Esophagus squamous epithelium (tissue), 5 donors: ENCODE measurements at regions not wholly inside any gene's neighbourhood (a gene's known extent, or its start where the extent isn't known, plus 50 kb on each side); places are given as distances from the start of the nearest gene placed in this dataset.

Experiments
- DNase-seq: peaks from one replicate; lab custom pipeline; 2025; lab: John Stamatoyannopoulos, UW
- H3K27ac ChIP-seq, 4 donors: fragments of 200-600 bp; sonication (generic); one replicate each; pipeline ENCODE4 v1.5.1; 2016 to 2019; ENCODE audit warnings: mild to moderate bottlenecking in 1 of 4
- H3K27me3 ChIP-seq, 4 donors: fragments of 200-600 bp; sonication (generic); 1 replicate in 3 of 4; 2 replicates in 1 of 4; pipeline versions ENCODE4 v1.5.1 to v1.6.0; 2017 to 2021; ENCODE audit warnings: antibody characterized with exemption in 1 of 4
- H3K36me3 ChIP-seq, 3 donors: fragments of 200-600 bp; sonication (generic); one replicate each; pipeline ENCODE4 v1.5.1; 2016 to 2019
- H3K4me1 ChIP-seq, 3 donors: fragments of 200-600 bp; sonication (generic); one replicate each; pipeline ENCODE4 v1.5.1; 2017 to 2019
- H3K4me3 ChIP-seq, 4 donors: fragments of 200-600 bp; sonication (generic); 1 replicate in 3 of 4; 2 replicates in 1 of 4; pipeline ENCODE4 v1.5.1; 2016 to 2019; ENCODE audit warnings: mild to moderate bottlenecking in 2 of 4, moderate library complexity in 1 of 4
- H3K9me3 ChIP-seq, 3 donors: fragments of 200-600 bp; sonication (generic); one replicate each; pipeline ENCODE4 v1.5.1; 2016 to 2019
- POLR2A ChIP-seq, 4 donors: fragments of 450-650 bp; IDR thresholded peaks; one replicate each; pipeline ENCODE4 v1.6.1; 2017; ENCODE audit warnings: antibody characterized with exemption in 4 of 4, mild to moderate bottlenecking in 4 of 4, moderate library complexity in 3 of 4
- WGBS, 2 donors: methylation state at CpG; one replicate each; pipeline ENCODE4 v1.1.5; 2018; 5-methylcytosine and 5-hydroxymethylcytosine counted together
- intact Hi-C: fragments of 100-400 bp; cut with DNase I; formaldehyde crosslinking; loops from one replicate; pipeline ENCODE4 v1.15.0; 2022
- TF ChIP-seq, protein P1 (sequence below), 6 experiments: fragments of 450-650 bp in 4 of 6; fragments of 200-600 bp in 2 of 6; sonication (generic) in 2 of 6; IDR thresholded peaks; one replicate each; pipeline ENCODE4 v1.5.1; 2016 to 2019; ENCODE audit warnings: antibody characterized with exemption in 6 of 6, mild to moderate bottlenecking in 4 of 6, moderate library complexity in 4 of 6
- donor health status: DM: yes; HTN: yes; CAD: no.

GRCh38 chr11:70501933-70502540 lies 103.7 kb downstream of the CTTN start:
- Histone ChIP-seq H3K4me3 (no peak overlapping the region), H3K27me3 (peaks cover 0 to 19% (median 0%) of the 10 kb centered on the region in 4 donors), H3K36me3 (no peaks in the 10 kb centered on the region), H3K27ac (no peak overlapping the region), H3K4me1 (no peaks in the 10 kb centered on the region), H3K9me3 (no peaks in the 10 kb centered on the region)
- intact Hi-C loops = no loop called here
- TF ChIP-seq POLR2A (IDR thresholded peaks at IDR 0.05) = no peak
- TF ChIP-seq, protein P1, sequence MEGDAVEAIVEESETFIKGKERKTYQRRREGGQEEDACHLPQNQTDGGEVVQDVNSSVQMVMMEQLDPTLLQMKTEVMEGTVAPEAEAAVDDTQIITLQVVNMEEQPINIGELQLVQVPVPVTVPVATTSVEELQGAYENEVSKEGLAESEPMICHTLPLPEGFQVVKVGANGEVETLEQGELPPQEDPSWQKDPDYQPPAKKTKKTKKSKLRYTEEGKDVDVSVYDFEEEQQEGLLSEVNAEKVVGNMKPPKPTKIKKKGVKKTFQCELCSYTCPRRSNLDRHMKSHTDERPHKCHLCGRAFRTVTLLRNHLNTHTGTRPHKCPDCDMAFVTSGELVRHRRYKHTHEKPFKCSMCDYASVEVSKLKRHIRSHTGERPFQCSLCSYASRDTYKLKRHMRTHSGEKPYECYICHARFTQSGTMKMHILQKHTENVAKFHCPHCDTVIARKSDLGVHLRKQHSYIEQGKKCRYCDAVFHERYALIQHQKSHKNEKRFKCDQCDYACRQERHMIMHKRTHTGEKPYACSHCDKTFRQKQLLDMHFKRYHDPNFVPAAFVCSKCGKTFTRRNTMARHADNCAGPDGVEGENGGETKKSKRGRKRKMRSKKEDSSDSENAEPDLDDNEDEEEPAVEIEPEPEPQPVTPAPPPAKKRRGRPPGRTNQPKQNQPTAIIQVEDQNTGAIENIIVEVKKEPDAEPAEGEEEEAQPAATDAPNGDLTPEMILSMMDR (IDR thresholded peaks at IDR 0.05) = no peak
- DNase-seq = no peak
- 71 to 72% methylated on average over 10 to 17 of the region's 18 CpGs for WGBS, 2 donors

- Histone ChIP-seq H3K4me1 (no peaks in the 10 kb centered on the region), H3K27me3 (peaks cover 0 to 13% (median 0%) of the 10 kb centered on the region in 4 donors), H3K27ac (no peak overlapping the region), H3K9me3 (no peaks in the 10 kb centered on the region), H3K4me3 (no peak overlapping the region), H3K36me3 (no peaks in the 10 kb centered on the region)
- 70 to 83% methylated on average over 5 to 6 of the region's 15 CpGs for WGBS, 2 donors
- DNase-seq = no peak
- no peak for TF ChIP-seq POLR2A (IDR thresholded peaks at IDR 0.05)
- TF ChIP-seq, protein P1 (IDR thresholded peaks at IDR 0.05) = no peak
- intact Hi-C loops = no loop called here
These were observed 104.5 kb downstream of the CTTN start for GRCh38 chr11:70502677-70503467.

DNA sequence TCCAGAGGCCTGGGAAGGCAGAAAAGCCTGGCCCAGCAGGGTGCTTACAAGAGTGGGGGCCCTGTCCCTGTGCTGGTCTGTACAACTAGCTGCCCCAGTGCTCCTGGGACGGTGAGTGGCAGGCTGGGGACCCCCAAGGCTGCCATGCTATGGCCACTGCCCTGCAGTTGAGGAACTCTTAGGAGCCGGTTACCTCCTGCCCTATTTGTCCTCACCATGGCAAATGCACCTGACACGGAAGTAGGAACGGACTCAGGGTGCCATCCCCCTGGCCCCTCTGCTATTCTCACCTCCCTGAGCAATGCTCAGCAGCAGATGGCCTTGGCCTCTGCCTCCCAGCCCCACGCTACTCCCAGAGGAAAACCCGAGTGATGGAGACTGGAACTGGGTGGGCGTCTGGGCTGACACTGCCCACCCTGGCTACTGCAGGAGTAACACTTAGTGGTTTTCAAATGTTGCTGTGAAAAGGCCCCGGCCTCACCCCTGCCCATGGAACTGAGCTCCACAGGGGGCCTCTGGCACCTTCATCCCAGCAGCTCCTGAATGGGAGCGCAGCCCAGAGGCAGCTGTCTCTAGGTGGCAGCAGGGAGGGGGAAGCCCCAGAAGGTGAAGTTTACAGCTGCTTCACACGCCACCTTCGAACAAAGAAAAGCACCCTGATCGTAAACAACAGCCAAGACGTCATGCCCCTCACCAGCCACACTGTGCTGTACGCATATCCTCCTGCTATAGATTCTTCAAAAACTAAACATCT lies 105.3 kb downstream of the CTTN start:
- H3K27me3 ChIP-seq = peaks cover 0 to 9% (median 0%) of the 10 kb centered on the region in 4 donors
- H3K9me3 ChIP-seq = no peaks in the 10 kb centered on the region
- H3K36me3 ChIP-seq = no peaks in the 10 kb centered on the region
- H3K4me3 ChIP-seq = no peak overlapping the region
- no peak for TF ChIP-seq POLR2A (IDR thresholded peaks at IDR 0.05)
- TF ChIP-seq, protein P1 (IDR thresholded peaks at IDR 0.05) = no peak
- no peaks in the 10 kb centered on the region for H3K4me1 ChIP-seq
- WGBS, 2 donors = 81 to 96% methylated on average over 6 of the region's 14 CpGs
- no peak for DNase-seq
- intact Hi-C loops = no loop called here
- no peak overlapping the region for H3K27ac ChIP-seq

DNA sequence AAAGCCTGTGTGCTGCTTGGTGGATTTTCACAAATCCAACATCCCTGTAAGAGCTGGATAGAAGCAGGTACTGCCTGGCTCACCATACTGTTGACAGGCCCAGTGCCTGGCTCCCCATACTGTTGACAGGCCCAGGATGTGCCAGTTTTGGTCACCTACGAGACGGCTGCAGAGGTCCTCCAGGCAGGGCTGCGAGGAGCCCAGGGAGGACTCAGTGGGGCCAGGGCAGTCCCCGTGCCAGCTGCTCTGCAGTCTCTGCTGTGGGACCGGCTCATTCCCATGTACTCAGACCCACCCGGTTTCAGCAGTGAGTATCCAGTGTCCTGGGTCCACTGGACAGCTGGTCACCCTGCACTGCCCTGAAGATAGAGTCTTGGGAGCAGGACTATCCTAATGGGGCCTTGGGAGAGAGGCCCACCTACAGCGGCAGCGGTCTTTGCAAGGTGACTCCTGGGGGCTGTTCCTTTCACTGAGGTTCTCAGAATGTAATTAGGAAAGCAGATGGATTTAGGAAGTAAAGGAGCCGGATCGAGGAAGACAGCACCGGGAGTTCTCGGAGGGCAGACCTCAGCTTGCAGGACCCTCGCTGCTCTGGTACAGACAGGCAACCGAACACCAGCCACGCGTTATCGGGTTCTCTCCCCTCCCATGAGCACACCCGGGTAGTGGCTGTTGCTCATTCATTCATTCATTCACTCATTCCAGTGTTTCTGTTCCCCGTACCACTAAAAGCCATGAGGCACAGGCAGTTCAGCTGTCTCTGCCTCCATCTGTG lies 106.1 kb downstream of the CTTN start:
- no peak for TF ChIP-seq POLR2A (IDR thresholded peaks at IDR 0.05)
- TF ChIP-seq, protein P1 (IDR thresholded peaks at IDR 0.05) = no peak
- Histone ChIP-seq H3K36me3 (no peaks in the 10 kb centered on the region), H3K9me3 (no peaks in the 10 kb centered on the region), H3K27me3 (peaks cover 0 to 9% (median 0%) of the 10 kb centered on the region in 4 donors), H3K27ac (no peak overlapping the region), H3K4me1 (no peaks in the 10 kb centered on the region), H3K4me3 (no peak overlapping the region)
- DNase-seq = no peak
- 90 to 95% methylated on average over 13 to 17 of the region's 19 CpGs for WGBS, 2 donors
- intact Hi-C loops = no loop called here
